ENCODE measurements at regions not wholly inside any gene's neighbourhood (a gene's known extent, or its start where the extent isn't known, plus 50 kb on each side); places are given as distances from the start of the nearest gene placed in this dataset.

DNA sequence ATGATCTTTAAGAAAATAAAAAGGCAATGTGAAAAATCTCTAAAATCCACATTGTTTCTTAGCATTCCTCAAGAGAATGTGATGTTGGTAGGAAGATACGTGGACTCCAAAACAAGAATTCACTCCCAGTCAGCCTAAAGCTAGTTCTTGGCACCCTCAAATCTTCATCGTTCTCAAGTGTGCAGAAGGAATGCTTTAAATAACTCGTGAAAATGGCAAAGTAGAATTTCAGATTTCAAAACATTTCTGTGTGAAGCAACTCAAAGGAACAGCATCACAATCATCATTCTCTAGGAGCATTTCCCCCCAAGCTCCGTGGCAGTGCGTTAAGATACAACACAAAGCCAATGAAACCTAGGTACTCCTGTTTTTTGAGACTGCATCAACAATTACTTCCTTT lies 185.1 kb upstream of the DMAC1 start:
- no peak for TF ChIP-seq POLR2AphosphoS5 (IDR thresholded peaks at IDR 0.05)
- TF ChIP-seq, protein P1, sequence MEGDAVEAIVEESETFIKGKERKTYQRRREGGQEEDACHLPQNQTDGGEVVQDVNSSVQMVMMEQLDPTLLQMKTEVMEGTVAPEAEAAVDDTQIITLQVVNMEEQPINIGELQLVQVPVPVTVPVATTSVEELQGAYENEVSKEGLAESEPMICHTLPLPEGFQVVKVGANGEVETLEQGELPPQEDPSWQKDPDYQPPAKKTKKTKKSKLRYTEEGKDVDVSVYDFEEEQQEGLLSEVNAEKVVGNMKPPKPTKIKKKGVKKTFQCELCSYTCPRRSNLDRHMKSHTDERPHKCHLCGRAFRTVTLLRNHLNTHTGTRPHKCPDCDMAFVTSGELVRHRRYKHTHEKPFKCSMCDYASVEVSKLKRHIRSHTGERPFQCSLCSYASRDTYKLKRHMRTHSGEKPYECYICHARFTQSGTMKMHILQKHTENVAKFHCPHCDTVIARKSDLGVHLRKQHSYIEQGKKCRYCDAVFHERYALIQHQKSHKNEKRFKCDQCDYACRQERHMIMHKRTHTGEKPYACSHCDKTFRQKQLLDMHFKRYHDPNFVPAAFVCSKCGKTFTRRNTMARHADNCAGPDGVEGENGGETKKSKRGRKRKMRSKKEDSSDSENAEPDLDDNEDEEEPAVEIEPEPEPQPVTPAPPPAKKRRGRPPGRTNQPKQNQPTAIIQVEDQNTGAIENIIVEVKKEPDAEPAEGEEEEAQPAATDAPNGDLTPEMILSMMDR (IDR thresholded peaks at IDR 0.05) = no peak
- no peak for TF ChIP-seq POLR2A (IDR thresholded peaks at IDR 0.05)
- no peak for TF ChIP-seq EP300 (IDR thresholded peaks at IDR 0.05; ENCODE audit: low read depth)

All from transverse colon (tissue), 4 donors.